BE2C (cell line): ENCODE measurements at regions not wholly inside any gene's neighbourhood (a gene's known extent, or its start where the extent isn't known, plus 50 kb on each side); places are given as distances from the start of the nearest gene placed in this dataset.
A peak's percentile ranks its signal among the peaks of the same experiment; 100 is the strongest.

ENCODE experiments used
- DNase-seq: peaks from one replicate; pipeline ENCODE4 v3.0.0-alpha.2; 2020
- H3K27me3 ChIP-seq: fragments of 250-450 bp; sonication (Bioruptor Pico); 2 replicates; pipeline ENCODE4 v1.5.1; 2020; ENCODE audit warnings: mild to moderate bottlenecking
- H3K36me3 ChIP-seq: fragments of 250-450 bp; sonication (Bioruptor Pico); 2 replicates; pipeline ENCODE4 v1.5.1; 2020; ENCODE audit warnings: mild to moderate bottlenecking
- H3K4me1 ChIP-seq: fragments of 250-450 bp; sonication (Bioruptor Pico); 2 replicates; pipeline ENCODE4 v1.5.1; 2020
- H3K4me3 ChIP-seq: 2 replicates; pipeline ENCODE4 v1.5.1; 2011; ENCODE audit warnings: low read depth, low read length
- H3K9me3 ChIP-seq: fragments of 250-450 bp; sonication (Bioruptor Pico); 2 replicates; pipeline ENCODE4 v1.5.1; 2020
- CTCF ChIP-seq: IDR thresholded peaks from 2 replicates; pipeline ENCODE4 v1.5.1; 2012; ENCODE audit warnings: mild to moderate bottlenecking, low read depth, low read length

GRCh38 chr2:105545730-105546627 lies 147.1 kb upstream of the FHL2 start:
- no peaks in the 10 kb centered on the region for H3K27me3 ChIP-seq
- TF ChIP-seq CTCF, result peak; percentile 76
- no peak overlapping the region for H3K4me3 ChIP-seq
- H3K4me1 ChIP-seq, result no peaks in the 10 kb centered on the region
- DNase-seq, result peak; percentile 64
- H3K36me3 ChIP-seq, result no peaks in the 10 kb centered on the region
- H3K9me3 ChIP-seq, result no peaks in the 10 kb centered on the region

GRCh38 chr2:105544591-105545377 lies 145.9 kb upstream of the FHL2 start:
- TF ChIP-seq CTCF, result no peak
- no peak for DNase-seq
- Histone ChIP-seq H3K9me3 (no peaks in the 10 kb centered on the region), H3K4me1 (no peaks in the 10 kb centered on the region), H3K4me3 (no peak overlapping the region), H3K27me3 (no peaks in the 10 kb centered on the region), H3K36me3 (no peaks in the 10 kb centered on the region)

- no peaks in the 10 kb centered on the region for H3K9me3 ChIP-seq
- H3K4me1 ChIP-seq, result no peaks in the 10 kb centered on the region
- H3K4me3 ChIP-seq, result no peak overlapping the region
- TF ChIP-seq CTCF, result no peak
- no peaks in the 10 kb centered on the region for H3K36me3 ChIP-seq
- H3K27me3 ChIP-seq, result no peaks in the 10 kb centered on the region
- DNase-seq, result no peak
Observed at GRCh38 chr2:105541189-105542050, 142.6 kb upstream of the FHL2 start.

GRCh38 chr2:105540642-105541041 lies 141.8 kb upstream of the FHL2 start:
- Histone ChIP-seq H3K4me3 (no peak overlapping the region), H3K9me3 (no peaks in the 10 kb centered on the region), H3K27me3 (no peaks in the 10 kb centered on the region), H3K36me3 (no peaks in the 10 kb centered on the region), H3K4me1 (no peaks in the 10 kb centered on the region)
- no peak for DNase-seq
- TF ChIP-seq CTCF, result no peak

GRCh38 chr2:105539331-105539730 lies 140.5 kb upstream of the FHL2 start:
- DNase-seq, result no peak
- Histone ChIP-seq H3K36me3 (no peaks in the 10 kb centered on the region), H3K4me1 (no peaks in the 10 kb centered on the region), H3K27me3 (no peaks in the 10 kb centered on the region), H3K9me3 (no peaks in the 10 kb centered on the region), H3K4me3 (no peak overlapping the region)
- TF ChIP-seq CTCF, result no peak
